WTC11 (cell line): ENCODE measurements at regions not wholly inside any gene's neighbourhood (a gene's known extent, or its start where the extent isn't known, plus 50 kb on each side); places are given as distances from the start of the nearest gene placed in this dataset.

Source experiments
- ATAC-seq: fragments of 200-7000 bp; cut with Tn5 transposase; 2 replicates; pipeline ENCODE4 v1.10.0; 2021; ENCODE audit warnings: mild to moderate bottlenecking, moderate library complexity
- CTCF ChIA-PET: fragments of 300-600 bp; sonication (Branson Sonifier 250); formaldehyde crosslinking; loops from one replicate; lab custom pipeline; 2021; ENCODE audit warnings: antibody characterized with exemption; lab: Charles Lee
- POLR2A ChIA-PET: fragments of 350-600 bp; sonication (Branson Sonifier 250); formaldehyde crosslinking; loops from one replicate; lab custom pipeline; 2021; ENCODE audit warnings: antibody characterized with exemption; lab: Charles Lee
- DNase-seq: peaks from one replicate; pipeline ENCODE4 v3.0.0; 2021; ENCODE audit warnings: low spot score
- H3K27ac Mint-ChIP-seq: 2 replicates; pipeline ENCODE4 v1.8.0; 2021; ENCODE audit warnings: mixed read lengths
- H3K27me3 Mint-ChIP-seq: 2 replicates; pipeline ENCODE4 v1.8.0; 2021; ENCODE audit warnings: low read depth, mild to moderate bottlenecking, moderate library complexity, mixed read lengths
- H3K36me3 Mint-ChIP-seq: 2 replicates; pipeline ENCODE4 v1.8.0; 2021; ENCODE audit warnings: mixed read lengths
- H3K4me1 Mint-ChIP-seq: 2 replicates; pipeline ENCODE4 v1.8.0; 2022; ENCODE audit warnings: mixed read lengths
- H3K4me3 Mint-ChIP-seq: 2 replicates; pipeline ENCODE4 v1.8.0; 2021; ENCODE audit warnings: mild to moderate bottlenecking, moderate library complexity, mixed read lengths
- H3K9me3 Mint-ChIP-seq: 2 replicates; pipeline ENCODE4 v1.8.0; 2021; ENCODE audit warnings: mixed read lengths
- ATF1 ChIP-seq: sonication (generic); formaldehyde crosslinking; IDR thresholded peaks from 2 replicates; pipeline ENCODE4 v1.8.1; 2023; ENCODE audit warnings: mild to moderate bottlenecking, moderate library complexity, missing genetic modification reagents
- ESRRA ChIP-seq: sonication (generic); formaldehyde crosslinking; IDR thresholded peaks from 2 replicates; pipeline ENCODE4 v1.8.1; 2022; ENCODE audit warnings: mild to moderate bottlenecking, missing genetic modification reagents, borderline replicate concordance
- HMGA2 ChIP-seq: fragments of 250-450 bp; sonication (Bioruptor Pico); IDR thresholded peaks from 2 replicates; pipeline ENCODE4 v1.4.0; 2021; ENCODE audit warnings: mild to moderate bottlenecking, moderate library complexity
- IRF2 ChIP-seq: sonication (generic); formaldehyde crosslinking; IDR thresholded peaks from 2 replicates; pipeline ENCODE4 v1.8.0; 2022; ENCODE audit warnings: low read depth, missing genetic modification reagents, borderline replicate concordance
- JUN ChIP-seq: sonication (generic); formaldehyde crosslinking; IDR thresholded peaks from 2 replicates; pipeline ENCODE4 v1.8.0; 2023; ENCODE audit warnings: mild to moderate bottlenecking, missing genetic modification reagents
- NFYB ChIP-seq: sonication (generic); formaldehyde crosslinking; conservative IDR thresholded peaks from 2 replicates; pipeline ENCODE4 v1.8.0; 2022; ENCODE audit warnings: low read depth, missing genetic modification reagents
- RELA ChIP-seq: sonication (generic); formaldehyde crosslinking; IDR thresholded peaks from 2 replicates; pipeline ENCODE4 v1.8.1; 2022; ENCODE audit warnings: missing genetic modification reagents, mild to moderate bottlenecking, borderline replicate concordance
- ZNF121 ChIP-seq: sonication (generic); formaldehyde crosslinking; IDR thresholded peaks from 2 replicates; pipeline ENCODE4 v1.8.0; 2023; ENCODE audit warnings: missing genetic modification reagents
- ZNF263 ChIP-seq: sonication (generic); formaldehyde crosslinking; IDR thresholded peaks from 2 replicates; pipeline ENCODE4 v1.8.1; 2022; ENCODE audit warnings: low read depth, mild to moderate bottlenecking, moderate library complexity, missing genetic modification reagents
- ZNF317 ChIP-seq: sonication (generic); formaldehyde crosslinking; IDR thresholded peaks from 2 replicates; pipeline ENCODE4 v1.8.1; 2023; ENCODE audit warnings: low read depth, mild to moderate bottlenecking, moderate library complexity, missing genetic modification reagents, borderline replicate concordance
- TF ChIP-seq, protein P1 (sequence below): fragments of 250-450 bp; sonication (Bioruptor Pico); IDR thresholded peaks from 2 replicates; pipeline ENCODE4 v1.9.0; 2021; ENCODE audit warnings: mild to moderate bottlenecking, borderline replicate concordance
- TF ChIP-seq, protein P2 (sequence below): sonication (generic); formaldehyde crosslinking; IDR thresholded peaks from 2 replicates; pipeline ENCODE4 v1.8.0; 2022; ENCODE audit warnings: missing genetic modification reagents
- TF ChIP-seq, protein P3 (sequence below): fragments of 250-450 bp; sonication (Bioruptor Pico); IDR thresholded peaks from 2 replicates; pipeline ENCODE4 v1.8.0; 2021; ENCODE audit warnings: mild to moderate bottlenecking
- TF ChIP-seq, protein P4 (sequence below): fragments of 250-450 bp; sonication (Bioruptor Pico); IDR thresholded peaks from 2 replicates; pipeline ENCODE4 v1.9.0; 2021; ENCODE audit warnings: mild to moderate bottlenecking
- TF ChIP-seq, protein P5 (sequence below): sonication (generic); formaldehyde crosslinking; IDR thresholded peaks from 2 replicates; pipeline ENCODE4 v1.8.1; 2022; ENCODE audit warnings: mild to moderate bottlenecking, missing genetic modification reagents, moderate library complexity, borderline replicate concordance
- TF ChIP-seq, protein P6 (sequence below): sonication (generic); formaldehyde crosslinking; IDR thresholded peaks from 2 replicates; pipeline ENCODE4 v1.8.1; 2023; ENCODE audit warnings: mild to moderate bottlenecking, missing genetic modification reagents, moderate library complexity

DNA sequence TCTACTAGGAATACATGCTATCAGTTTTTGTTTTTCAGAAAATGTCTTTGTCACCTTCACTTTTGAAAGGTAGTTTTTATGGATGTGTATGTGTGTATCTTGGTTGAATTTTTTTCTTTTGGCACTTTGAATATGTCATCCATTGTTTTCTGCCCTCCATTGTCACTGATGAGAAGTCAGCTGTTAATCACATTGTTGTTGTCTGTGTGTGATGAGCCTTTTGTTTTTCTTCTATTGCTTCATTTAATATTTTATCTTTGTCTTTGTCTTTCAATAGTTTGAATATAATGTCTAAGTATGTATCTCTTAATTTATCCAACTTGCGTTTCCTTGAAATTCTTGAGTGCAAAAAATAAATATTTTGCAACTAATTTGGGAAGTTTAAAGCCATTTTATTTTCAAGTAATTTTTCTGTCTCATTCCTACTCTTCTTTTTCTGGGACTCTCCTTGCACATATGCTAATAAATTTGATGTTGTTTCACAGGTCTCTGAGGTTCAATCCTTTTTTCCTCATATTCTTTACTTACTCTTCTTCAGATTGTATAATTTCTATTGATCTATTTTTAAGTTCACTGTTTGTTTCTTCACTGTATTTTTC, 546.9 kb upstream of the GHITM start:
- H3K27me3 Mint-ChIP-seq, result no peaks in the 10 kb centered on the region
- ATAC-seq, result no peak
- CTCF ChIA-PET, result no interaction called here

DNA sequence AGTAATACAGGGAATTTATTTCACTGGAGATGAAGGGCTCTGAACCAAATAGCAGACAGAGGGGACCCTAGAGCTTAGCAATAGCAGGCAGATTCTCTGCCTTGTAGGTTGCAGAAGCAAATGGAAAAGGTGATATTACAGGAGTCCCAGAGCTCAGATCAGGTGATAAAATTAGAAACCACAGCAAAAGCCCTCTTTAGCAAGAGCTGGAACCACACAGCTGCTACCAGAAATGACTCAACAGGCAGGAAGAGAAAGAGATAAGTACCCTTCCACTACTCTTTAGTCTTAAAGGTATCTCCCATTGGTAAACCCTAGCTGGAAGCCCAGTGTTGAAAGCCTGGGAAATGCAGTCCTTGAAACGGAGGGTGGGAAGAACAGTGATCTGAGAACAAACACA, 535.6 kb upstream of the GHITM start:
- Mint-ChIP-seq H3K9me3 (0 out of 2 replicates have a peak, but pooled peaks cover 4% of the 10 kb centered on the region), H3K4me1 (peaks cover 20% of the 10 kb centered on the region), H3K4me3 (no peak overlapping the region)
- ChIA-PET POLR2A (no interaction called here), CTCF (no interaction called here)
- TF ChIP-seq HMGA2 (CRISPR knock-in tag) (no peak), ESRRA (CRISPR knock-in tag) (no peak), JUN (CRISPR knock-in tag) (no peak), ZNF121 (CRISPR knock-in tag) (no peak), IRF2 (CRISPR knock-in tag) (no peak), ATF1 (CRISPR knock-in tag) (no peak), RELA (CRISPR knock-in tag) (no peak), ZNF263 (CRISPR knock-in tag) (no peak)
- TF ChIP-seq, protein P1, sequence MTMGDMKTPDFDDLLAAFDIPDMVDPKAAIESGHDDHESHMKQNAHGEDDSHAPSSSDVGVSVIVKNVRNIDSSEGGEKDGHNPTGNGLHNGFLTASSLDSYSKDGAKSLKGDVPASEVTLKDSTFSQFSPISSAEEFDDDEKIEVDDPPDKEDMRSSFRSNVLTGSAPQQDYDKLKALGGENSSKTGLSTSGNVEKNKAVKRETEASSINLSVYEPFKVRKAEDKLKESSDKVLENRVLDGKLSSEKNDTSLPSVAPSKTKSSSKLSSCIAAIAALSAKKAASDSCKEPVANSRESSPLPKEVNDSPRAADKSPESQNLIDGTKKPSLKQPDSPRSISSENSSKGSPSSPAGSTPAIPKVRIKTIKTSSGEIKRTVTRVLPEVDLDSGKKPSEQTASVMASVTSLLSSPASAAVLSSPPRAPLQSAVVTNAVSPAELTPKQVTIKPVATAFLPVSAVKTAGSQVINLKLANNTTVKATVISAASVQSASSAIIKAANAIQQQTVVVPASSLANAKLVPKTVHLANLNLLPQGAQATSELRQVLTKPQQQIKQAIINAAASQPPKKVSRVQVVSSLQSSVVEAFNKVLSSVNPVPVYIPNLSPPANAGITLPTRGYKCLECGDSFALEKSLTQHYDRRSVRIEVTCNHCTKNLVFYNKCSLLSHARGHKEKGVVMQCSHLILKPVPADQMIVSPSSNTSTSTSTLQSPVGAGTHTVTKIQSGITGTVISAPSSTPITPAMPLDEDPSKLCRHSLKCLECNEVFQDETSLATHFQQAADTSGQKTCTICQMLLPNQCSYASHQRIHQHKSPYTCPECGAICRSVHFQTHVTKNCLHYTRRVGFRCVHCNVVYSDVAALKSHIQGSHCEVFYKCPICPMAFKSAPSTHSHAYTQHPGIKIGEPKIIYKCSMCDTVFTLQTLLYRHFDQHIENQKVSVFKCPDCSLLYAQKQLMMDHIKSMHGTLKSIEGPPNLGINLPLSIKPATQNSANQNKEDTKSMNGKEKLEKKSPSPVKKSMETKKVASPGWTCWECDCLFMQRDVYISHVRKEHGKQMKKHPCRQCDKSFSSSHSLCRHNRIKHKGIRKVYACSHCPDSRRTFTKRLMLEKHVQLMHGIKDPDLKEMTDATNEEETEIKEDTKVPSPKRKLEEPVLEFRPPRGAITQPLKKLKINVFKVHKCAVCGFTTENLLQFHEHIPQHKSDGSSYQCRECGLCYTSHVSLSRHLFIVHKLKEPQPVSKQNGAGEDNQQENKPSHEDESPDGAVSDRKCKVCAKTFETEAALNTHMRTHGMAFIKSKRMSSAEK (CRISPR knock-in tag), result no peak
- TF ChIP-seq, protein P2, sequence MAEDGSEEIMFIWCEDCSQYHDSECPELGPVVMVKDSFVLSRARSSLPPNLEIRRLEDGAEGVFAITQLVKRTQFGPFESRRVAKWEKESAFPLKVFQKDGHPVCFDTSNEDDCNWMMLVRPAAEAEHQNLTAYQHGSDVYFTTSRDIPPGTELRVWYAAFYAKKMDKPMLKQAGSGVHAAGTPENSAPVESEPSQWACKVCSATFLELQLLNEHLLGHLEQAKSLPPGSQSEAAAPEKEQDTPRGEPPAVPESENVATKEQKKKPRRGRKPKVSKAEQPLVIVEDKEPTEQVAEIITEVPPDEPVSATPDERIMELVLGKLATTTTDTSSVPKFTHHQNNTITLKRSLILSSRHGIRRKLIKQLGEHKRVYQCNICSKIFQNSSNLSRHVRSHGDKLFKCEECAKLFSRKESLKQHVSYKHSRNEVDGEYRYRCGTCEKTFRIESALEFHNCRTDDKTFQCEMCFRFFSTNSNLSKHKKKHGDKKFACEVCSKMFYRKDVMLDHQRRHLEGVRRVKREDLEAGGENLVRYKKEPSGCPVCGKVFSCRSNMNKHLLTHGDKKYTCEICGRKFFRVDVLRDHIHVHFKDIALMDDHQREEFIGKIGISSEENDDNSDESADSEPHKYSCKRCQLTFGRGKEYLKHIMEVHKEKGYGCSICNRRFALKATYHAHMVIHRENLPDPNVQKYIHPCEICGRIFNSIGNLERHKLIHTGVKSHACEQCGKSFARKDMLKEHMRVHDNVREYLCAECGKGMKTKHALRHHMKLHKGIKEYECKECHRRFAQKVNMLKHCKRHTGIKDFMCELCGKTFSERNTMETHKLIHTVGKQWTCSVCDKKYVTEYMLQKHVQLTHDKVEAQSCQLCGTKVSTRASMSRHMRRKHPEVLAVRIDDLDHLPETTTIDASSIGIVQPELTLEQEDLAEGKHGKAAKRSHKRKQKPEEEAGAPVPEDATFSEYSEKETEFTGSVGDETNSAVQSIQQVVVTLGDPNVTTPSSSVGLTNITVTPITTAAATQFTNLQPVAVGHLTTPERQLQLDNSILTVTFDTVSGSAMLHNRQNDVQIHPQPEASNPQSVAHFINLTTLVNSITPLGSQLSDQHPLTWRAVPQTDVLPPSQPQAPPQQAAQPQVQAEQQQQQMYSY, result no peak
- TF ChIP-seq, protein P3, sequence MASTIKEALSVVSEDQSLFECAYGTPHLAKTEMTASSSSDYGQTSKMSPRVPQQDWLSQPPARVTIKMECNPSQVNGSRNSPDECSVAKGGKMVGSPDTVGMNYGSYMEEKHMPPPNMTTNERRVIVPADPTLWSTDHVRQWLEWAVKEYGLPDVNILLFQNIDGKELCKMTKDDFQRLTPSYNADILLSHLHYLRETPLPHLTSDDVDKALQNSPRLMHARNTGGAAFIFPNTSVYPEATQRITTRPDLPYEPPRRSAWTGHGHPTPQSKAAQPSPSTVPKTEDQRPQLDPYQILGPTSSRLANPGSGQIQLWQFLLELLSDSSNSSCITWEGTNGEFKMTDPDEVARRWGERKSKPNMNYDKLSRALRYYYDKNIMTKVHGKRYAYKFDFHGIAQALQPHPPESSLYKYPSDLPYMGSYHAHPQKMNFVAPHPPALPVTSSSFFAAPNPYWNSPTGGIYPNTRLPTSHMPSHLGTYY (CRISPR knock-in tag), result no peak
- TF ChIP-seq, protein P4, sequence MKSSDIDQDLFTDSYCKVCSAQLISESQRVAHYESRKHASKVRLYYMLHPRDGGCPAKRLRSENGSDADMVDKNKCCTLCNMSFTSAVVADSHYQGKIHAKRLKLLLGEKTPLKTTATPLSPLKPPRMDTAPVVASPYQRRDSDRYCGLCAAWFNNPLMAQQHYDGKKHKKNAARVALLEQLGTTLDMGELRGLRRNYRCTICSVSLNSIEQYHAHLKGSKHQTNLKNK (CRISPR knock-in tag), result no peak
- TF ChIP-seq, protein P5, sequence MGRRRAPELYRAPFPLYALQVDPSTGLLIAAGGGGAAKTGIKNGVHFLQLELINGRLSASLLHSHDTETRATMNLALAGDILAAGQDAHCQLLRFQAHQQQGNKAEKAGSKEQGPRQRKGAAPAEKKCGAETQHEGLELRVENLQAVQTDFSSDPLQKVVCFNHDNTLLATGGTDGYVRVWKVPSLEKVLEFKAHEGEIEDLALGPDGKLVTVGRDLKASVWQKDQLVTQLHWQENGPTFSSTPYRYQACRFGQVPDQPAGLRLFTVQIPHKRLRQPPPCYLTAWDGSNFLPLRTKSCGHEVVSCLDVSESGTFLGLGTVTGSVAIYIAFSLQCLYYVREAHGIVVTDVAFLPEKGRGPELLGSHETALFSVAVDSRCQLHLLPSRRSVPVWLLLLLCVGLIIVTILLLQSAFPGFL (CRISPR knock-in tag), result no peak
- TF ChIP-seq, protein P6, sequence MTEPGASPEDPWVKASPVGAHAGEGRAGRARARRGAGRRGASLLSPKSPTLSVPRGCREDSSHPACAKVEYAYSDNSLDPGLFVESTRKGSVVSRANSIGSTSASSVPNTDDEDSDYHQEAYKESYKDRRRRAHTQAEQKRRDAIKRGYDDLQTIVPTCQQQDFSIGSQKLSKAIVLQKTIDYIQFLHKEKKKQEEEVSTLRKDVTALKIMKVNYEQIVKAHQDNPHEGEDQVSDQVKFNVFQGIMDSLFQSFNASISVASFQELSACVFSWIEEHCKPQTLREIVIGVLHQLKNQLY, result no peak
- TF ChIP-seq, all 79 proteins: peak for 0
- ATAC-seq (no peak), DNase-seq (no peak)
- H3K27me3 Mint-ChIP-seq, result no peaks in the 10 kb centered on the region
- H3K36me3 Mint-ChIP-seq, result no peaks in the 10 kb centered on the region
- H3K27ac Mint-ChIP-seq, result no peak overlapping the region

More for the DNA sequence above, 546.9 kb upstream of the GHITM start:
- no peak overlapping the region for H3K4me3 Mint-ChIP-seq
- H3K36me3 Mint-ChIP-seq, result peaks cover 19% of the 10 kb centered on the region
- TF ChIP-seq NFYB (CRISPR knock-in tag) (no peak), ZNF317 (peak; percentile 99)
- POLR2A ChIA-PET, result no interaction called here
- DNase-seq, result no peak
- peaks cover 37% of the 10 kb centered on the region for H3K9me3 Mint-ChIP-seq
- H3K4me1 Mint-ChIP-seq, result no peaks in the 10 kb centered on the region
- H3K27ac Mint-ChIP-seq, result no peak overlapping the region
